ENCODE measurements at regions not wholly inside any gene's neighbourhood (a gene's known extent, or its start where the extent isn't known, plus 50 kb on each side); places are given as distances from the start of the nearest gene placed in this dataset.

DNA sequence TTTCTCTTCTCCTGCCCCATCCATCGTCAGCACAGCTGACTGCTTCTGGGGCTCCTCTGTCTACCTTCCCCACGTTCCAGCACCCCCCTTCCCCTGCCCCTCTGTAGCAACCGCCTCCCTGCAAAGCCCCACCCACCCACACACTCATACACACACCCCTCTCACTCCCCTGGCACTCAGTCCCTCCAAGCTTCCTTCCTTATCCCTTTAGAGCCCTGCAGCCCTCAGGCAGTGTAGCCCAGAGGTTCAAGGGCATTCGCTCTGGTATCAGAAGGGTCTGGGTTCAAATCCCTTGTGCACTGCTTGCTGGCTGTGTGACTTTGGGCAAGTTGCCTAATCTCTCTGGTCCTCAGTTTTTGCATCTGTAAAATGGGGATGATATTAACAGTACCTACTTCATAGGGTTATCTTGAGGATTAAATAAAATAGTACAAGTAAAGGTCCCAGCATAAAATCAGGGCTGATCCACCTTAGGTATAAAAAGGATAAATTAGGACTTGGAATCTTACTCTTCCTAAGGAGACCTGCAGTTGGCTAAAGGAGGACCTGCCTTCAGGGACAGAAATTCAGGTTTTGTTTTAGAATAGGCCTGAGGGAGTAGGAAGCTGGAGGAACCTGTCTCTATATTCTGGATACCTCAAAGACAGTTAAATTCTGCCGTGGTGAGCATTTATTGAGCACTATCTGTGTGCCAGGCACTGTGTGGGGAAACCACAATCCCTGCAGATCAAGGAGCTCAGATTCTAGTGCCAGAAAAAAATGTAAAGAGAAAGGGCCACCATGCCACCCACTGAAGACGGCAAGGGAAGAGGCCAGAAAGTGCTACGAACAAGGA lies 94.1 kb downstream of the SNX5 start:
- DNase-seq (no peak), ATAC-seq (ENCODE audit: insufficient read depth, low read depth) (peak; percentile 36; the same call in 1 of the 3 replicates)
- H2AFZ ChIP-seq (ENCODE audit: low read depth, low read length) = no peak overlapping the region
- TF ChIP-seq, protein P1, sequence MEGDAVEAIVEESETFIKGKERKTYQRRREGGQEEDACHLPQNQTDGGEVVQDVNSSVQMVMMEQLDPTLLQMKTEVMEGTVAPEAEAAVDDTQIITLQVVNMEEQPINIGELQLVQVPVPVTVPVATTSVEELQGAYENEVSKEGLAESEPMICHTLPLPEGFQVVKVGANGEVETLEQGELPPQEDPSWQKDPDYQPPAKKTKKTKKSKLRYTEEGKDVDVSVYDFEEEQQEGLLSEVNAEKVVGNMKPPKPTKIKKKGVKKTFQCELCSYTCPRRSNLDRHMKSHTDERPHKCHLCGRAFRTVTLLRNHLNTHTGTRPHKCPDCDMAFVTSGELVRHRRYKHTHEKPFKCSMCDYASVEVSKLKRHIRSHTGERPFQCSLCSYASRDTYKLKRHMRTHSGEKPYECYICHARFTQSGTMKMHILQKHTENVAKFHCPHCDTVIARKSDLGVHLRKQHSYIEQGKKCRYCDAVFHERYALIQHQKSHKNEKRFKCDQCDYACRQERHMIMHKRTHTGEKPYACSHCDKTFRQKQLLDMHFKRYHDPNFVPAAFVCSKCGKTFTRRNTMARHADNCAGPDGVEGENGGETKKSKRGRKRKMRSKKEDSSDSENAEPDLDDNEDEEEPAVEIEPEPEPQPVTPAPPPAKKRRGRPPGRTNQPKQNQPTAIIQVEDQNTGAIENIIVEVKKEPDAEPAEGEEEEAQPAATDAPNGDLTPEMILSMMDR (IDR thresholded peaks at IDR 0.05; ENCODE audit: borderline replicate concordance, extremely low read depth, low read length, poor library complexity, severe bottlenecking) = no peak
- no peak for TF ChIP-seq EZH2 (IDR thresholded peaks at IDR 0.05; ENCODE audit: borderline replicate concordance, low read depth, low read length, severe bottlenecking)
- no peaks in the 10 kb centered on the region for H3K79me2 ChIP-seq (ENCODE audit: insufficient read depth, low read length)
- no peak overlapping the region for H3K9ac ChIP-seq (ENCODE audit: low read depth, low read length)
- no peak overlapping the region for H3K4me2 ChIP-seq (ENCODE audit: insufficient read depth, low read length)
- H3K27ac ChIP-seq (ENCODE audit: low read length) = no peak overlapping the region
- no peaks in the 10 kb centered on the region for H4K20me1 ChIP-seq (ENCODE audit: insufficient read depth, low read length)
- no peaks in the 10 kb centered on the region for H3K9me3 ChIP-seq (ENCODE audit: insufficient read depth, low read length, severe bottlenecking)
- H3K27me3 ChIP-seq (ENCODE audit: insufficient read depth, low read length, poor library complexity) = peaks cover 29% of the 10 kb centered on the region
- peaks cover 5% of the 10 kb centered on the region; the same call in 1 of the 2 replicates for H3K4me1 ChIP-seq (ENCODE audit: insufficient read depth, low read length)
- no peaks in the 10 kb centered on the region for H3K36me3 ChIP-seq (ENCODE audit: insufficient read depth, low read length)
- H3K4me3 ChIP-seq (ENCODE audit: low read depth in 1 of 2, low read length in 2 of 2) = no peak overlapping the region

DNA sequence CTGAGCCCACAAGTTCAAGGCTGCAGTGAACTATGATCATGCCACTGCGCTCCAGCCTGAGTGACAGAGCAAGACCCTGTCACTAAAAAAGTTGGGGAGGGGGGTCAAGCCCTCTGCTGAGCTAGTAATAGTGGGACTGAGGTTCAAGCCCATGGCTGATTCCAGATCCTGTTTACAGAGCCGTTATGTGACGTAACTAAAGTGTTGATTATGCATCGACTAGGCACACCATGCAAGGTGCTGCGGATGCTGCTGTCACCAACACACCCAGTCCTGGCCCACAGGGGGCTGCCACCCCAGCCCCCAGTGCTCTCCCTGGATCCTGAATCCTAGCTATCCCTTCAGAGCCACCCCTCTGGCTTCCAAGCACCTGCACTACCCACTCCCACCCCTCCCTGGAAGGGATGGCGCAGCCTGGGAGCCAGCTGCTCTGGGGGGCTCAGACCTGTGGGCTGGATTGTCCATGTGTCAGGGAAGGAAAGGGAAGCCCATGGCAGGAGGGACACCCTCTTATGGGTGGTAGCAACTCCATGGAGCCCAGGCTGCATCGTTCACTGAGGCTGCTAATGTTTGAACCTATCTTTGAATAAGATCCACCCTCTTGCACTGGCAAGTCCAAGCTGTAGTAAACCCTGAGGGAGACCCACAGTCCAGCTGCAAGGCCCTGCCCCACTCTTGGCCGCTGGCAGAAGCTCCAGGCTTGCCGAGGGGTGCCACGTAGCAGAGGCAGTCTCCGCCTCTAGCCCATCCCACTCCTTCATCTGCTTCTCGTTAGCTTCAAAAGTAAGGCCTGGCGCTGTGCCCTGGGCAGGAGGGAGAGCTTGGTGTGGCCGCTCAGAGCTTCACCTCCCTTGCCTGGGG lies 95.0 kb downstream of the SNX5 start:
- H2AFZ ChIP-seq (ENCODE audit: low read depth, low read length) = no peak overlapping the region
- H3K4me1 ChIP-seq (ENCODE audit: insufficient read depth, low read length) = peaks cover 5% of the 10 kb centered on the region; the same call in 1 of the 2 replicates

DNA sequence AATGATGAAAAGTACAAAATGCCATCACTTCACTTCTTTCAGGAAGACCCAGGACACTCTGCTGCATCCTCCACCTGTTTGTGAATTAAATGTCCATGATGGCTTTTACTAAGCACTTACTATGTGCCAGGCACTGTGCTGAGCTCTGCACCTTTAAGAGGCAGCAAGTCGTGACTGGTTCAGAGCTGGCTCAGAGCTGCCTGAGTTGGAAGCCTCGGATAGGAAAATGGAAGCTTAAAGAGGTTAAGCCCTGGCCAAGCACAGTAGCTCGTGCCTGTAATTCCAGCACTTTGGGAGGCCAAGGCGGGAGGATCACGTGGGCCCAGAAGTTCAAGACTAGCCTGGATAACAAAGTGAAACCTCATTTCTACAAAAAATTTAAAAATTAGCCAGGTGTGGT lies 95.6 kb downstream of the SNX5 start:
- H3K4me1 ChIP-seq (ENCODE audit: insufficient read depth, low read length) = peaks cover 5% of the 10 kb centered on the region; the same call in 1 of the 2 replicates

More for the DNA sequence above, 95.0 kb downstream of the SNX5 start:
- Histone ChIP-seq H3K27me3 (ENCODE audit: insufficient read depth, low read length, poor library complexity) (peaks cover 23% of the 10 kb centered on the region), H3K9ac (ENCODE audit: low read depth, low read length) (no peak overlapping the region), H3K9me3 (ENCODE audit: insufficient read depth, low read length, severe bottlenecking) (no peaks in the 10 kb centered on the region), H3K36me3 (ENCODE audit: insufficient read depth, low read length) (no peaks in the 10 kb centered on the region), H3K4me2 (ENCODE audit: insufficient read depth, low read length) (no peak overlapping the region), H3K4me3 (ENCODE audit: low read depth in 1 of 2, low read length in 2 of 2) (no peak overlapping the region), H4K20me1 (ENCODE audit: insufficient read depth, low read length) (no peaks in the 10 kb centered on the region; the same call in 1 of the 2 replicates), H3K79me2 (ENCODE audit: insufficient read depth, low read length) (no peaks in the 10 kb centered on the region), H3K27ac (ENCODE audit: low read length) (no peak overlapping the region)
- ATAC-seq (ENCODE audit: insufficient read depth, low read depth) (peak; percentile 54; the same call in 1 of the 3 replicates), DNase-seq (no peak)
- TF ChIP-seq EZH2 (IDR thresholded peaks at IDR 0.05; ENCODE audit: borderline replicate concordance, low read depth, low read length, severe bottlenecking) = no peak
- TF ChIP-seq, protein P1 (IDR thresholded peaks at IDR 0.05; ENCODE audit: borderline replicate concordance, extremely low read depth, low read length, poor library complexity, severe bottlenecking) = no peak

More for the DNA sequence above, 95.6 kb downstream of the SNX5 start:
- DNase-seq (no peak), ATAC-seq (ENCODE audit: insufficient read depth, low read depth) (no peak)
- TF ChIP-seq, protein P1 (IDR thresholded peaks at IDR 0.05; ENCODE audit: borderline replicate concordance, extremely low read depth, low read length, poor library complexity, severe bottlenecking) = no peak
- no peak for TF ChIP-seq EZH2 (IDR thresholded peaks at IDR 0.05; ENCODE audit: borderline replicate concordance, low read depth, low read length, severe bottlenecking)
- Histone ChIP-seq H3K27me3 (ENCODE audit: insufficient read depth, low read length, poor library complexity) (peaks cover 16% of the 10 kb centered on the region), H2AFZ (ENCODE audit: low read depth, low read length) (no peak overlapping the region), H3K4me2 (ENCODE audit: insufficient read depth, low read length) (no peak overlapping the region), H4K20me1 (ENCODE audit: insufficient read depth, low read length) (no peaks in the 10 kb centered on the region; the same call in 1 of the 2 replicates), H3K9me3 (ENCODE audit: insufficient read depth, low read length, severe bottlenecking) (no peaks in the 10 kb centered on the region), H3K27ac (ENCODE audit: low read length) (no peak overlapping the region), H3K9ac (ENCODE audit: low read depth, low read length) (no peak overlapping the region), H3K36me3 (ENCODE audit: insufficient read depth, low read length) (no peaks in the 10 kb centered on the region), H3K79me2 (ENCODE audit: insufficient read depth, low read length) (no peaks in the 10 kb centered on the region), H3K4me3 (ENCODE audit: low read depth in 1 of 2, low read length in 2 of 2) (no peak overlapping the region)

Data from DND-41 (cell line).